GM19452 (cell line): ENCODE measurements at regions not wholly inside any gene's neighbourhood (a gene's known extent, or its start where the extent isn't known, plus 50 kb on each side); places are given as distances from the start of the nearest gene placed in this dataset.
A peak's percentile ranks its signal among the peaks of the same experiment; 100 is the strongest.
"Not testable (repeated sequence)": the region's sequence is repeated elsewhere in the genome, so short reads cannot be mapped to it uniquely, and the experiment has no call there.

Experiments
- ATAC-seq: cut with Tn5 transposase; IDR thresholded peaks from one replicate; pipeline ENCODE4 v1.9.1; 2021; ENCODE audit not compliant: unreplicated experiment

DNA sequence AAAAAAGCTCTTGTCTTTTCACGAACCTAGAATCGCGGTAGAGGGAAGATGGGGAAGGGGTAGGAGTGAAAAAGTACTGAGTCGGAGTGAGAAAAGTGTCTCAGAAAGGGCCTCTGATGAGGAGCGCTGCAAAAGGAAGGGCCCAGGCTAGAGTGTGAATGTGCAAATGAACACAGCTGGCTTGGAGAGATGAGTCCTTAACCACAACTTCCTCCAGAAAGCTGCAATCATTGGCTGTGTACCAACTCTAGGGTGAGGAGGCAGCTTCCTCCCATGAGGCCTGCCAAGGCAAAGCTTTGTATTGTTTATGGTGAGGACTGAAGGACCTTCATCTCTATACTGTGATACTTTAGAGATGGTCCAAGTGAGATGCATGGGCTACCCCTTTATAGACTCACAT lies 566.9 kb upstream of the ANO5 start:
- no peak for ATAC-seq

DNA sequence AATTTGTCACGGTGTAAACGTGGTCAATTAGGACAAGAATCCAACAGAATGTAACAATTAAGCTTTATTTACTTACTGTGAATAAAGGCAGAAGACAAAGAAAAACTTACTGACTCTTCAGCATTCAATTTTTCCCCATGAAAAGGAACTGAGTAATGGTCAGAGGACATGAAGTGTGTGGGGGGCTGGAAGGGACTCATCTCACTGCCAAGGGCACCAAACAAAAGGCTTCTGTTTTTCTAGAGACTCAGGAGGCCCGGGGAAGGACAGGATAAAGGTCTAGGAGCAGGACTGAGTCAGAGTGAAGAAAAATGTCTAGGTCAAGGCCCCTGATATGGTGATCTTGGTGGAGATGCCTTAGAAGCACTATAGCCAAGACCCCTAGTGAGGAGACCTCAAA lies 564.2 kb upstream of the ANO5 start:
- ATAC-seq: no peak

GRCh38 chr11:21630934-21631478 lies 561.9 kb upstream of the ANO5 start:
- ATAC-seq: peak; percentile 55

GRCh38 chr11:21631991-21632390 lies 560.9 kb upstream of the ANO5 start:
- ATAC-seq: no peak

DNA sequence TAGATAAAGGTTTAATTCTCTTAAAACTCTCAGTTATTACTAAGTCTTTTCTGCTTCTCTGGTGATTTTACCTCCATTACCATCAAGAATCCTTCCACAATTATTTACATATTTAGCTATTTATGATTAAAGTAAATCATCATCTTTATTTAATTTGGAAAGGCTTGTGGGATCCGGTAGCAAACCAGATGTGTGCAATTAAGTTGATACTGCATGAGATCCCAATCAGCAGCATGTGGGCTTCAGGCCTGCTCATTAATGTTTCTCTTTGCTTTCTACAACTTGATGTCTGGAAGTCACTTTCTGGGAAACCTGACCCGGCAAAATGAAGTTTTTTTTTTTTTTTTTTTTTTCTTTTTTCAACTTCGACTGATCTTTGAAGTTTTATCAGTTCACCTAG lies 558.4 kb upstream of the ANO5 start:
- ATAC-seq: no peak

GRCh38 chr11:21634956-21635355 lies 557.9 kb upstream of the ANO5 start:
- no peak for ATAC-seq

DNA sequence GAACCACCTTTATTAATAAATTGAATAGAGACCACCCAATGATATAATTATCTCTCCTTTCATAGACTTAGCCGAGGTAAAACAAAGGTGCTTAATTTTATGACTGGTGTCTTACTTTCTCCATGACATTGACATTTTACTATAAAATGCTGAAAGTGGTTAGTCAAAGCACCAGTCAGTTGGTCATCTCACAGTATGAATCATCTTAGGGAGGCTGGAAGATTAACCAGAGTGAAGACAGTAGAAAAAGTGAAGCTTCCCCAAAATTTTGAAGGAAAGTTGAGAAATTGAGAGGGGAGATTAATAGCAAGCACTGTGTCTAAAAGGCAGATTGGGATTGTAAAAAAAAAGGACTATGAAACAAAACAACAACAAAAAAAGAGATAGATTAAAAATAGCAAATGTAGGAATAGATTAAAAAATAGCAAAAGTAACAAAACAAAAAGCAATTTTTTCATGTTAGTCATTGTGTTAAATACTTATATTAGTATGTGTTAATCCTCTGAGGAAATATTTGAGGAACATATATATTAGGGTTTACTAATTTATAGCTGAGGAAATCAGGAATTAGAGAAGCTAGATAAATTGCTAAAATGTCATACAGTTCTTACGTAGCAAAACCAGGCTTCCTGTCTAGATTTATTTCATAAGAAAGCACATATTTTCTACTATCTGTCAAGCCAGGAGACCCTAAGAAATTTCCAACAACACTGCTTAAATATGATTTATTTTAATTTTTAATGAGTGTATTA lies 557.3 kb upstream of the ANO5 start:
- no peak for ATAC-seq

- ATAC-seq: no peak
Measured at GRCh38 chr11:21636561-21636960, 556.3 kb upstream of the ANO5 start.

GRCh38 chr11:21640491-21640890 lies 552.4 kb upstream of the ANO5 start:
- no peak for ATAC-seq

DNA sequence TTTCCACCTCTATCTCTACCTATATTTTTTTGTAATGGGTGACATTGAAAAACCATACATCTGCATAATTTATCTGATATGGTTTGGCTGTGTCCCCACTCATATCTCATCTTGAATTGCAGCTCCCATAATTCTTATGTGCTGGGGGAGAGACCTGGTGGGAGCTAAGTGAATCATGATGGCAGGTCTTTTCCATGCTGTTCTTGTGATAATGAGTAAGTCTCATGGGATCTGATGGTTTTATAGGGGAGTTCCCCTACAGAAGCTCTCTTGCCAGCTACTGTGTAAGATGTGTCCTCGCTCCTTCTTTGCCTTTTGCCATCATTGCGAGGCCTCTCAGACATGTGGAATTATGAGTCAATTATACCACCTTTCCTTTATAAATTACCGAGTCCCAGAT lies 551.0 kb upstream of the ANO5 start:
- no peak for ATAC-seq

- ATAC-seq: no peak
Measured at GRCh38 chr11:21646351-21646750, 546.5 kb upstream of the ANO5 start.

DNA sequence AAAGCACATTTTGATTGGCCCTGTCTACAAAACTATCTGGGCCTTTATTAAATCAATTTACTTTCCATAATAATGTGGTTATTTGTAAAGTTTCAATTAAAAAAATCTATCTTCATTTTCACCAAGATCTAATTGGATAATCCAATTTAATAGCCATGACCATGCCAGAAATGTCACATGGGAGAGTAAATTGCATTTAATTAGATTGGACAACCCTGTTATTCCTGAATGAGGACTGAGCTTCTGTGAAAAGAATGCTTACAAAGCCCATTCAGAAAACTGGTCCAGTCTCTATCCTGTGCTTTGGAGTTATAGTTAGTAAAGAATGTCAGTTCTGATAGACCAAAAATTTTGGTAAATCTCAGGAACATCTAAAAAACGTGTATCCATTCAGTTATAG lies 541.9 kb upstream of the ANO5 start:
- ATAC-seq: no peak

DNA sequence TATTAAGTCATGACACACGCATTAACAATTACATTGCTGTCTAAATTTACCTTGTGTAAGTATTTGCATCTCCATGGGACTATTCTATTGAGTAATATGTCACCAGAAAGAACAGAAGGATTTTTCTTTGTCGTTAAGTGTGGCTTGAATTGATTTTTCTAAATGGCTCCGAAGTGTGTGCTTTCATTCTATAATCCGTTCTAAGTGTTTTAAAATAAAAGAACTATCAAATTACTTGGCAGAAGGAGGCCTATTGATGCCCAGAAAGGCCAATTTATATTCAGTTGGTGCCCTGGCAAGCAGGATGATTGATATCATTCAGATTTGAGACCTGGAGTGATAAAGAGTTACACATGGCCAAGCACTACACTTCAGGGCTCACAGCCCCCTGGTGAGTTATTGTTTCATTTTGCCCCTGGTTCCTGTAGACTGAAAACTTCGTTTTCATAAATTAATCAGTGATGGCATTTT lies 538.9 kb upstream of the ANO5 start:
- no peak for ATAC-seq

GRCh38 chr11:21656065-21656464 lies 536.8 kb upstream of the ANO5 start:
- no peak for ATAC-seq

DNA sequence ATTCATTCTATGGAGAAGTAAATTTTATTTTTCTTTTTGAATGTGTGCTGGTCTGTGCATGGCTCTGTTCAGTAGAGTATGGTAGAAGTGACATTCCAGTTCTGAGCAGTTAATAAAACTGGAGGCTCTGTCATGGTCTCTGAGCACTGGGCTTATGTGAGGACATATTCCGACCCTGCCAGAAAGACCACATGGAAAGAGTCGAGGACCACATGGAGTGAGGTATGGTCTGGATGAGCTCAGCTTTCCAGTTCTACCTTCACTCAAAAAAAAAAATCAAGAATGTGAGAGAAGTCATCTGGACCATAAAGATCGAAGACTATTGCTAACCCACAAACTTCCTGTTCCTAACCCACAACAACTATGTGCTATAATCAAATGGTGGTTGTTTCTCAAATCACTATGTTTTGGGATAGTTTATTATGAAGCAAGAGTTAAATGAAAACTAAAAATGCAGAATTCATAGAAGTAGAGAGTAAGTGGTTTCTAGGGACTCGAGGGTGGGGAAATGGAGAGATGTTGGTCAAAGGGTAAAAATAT lies 534.2 kb upstream of the ANO5 start:
- ATAC-seq: no peak

DNA sequence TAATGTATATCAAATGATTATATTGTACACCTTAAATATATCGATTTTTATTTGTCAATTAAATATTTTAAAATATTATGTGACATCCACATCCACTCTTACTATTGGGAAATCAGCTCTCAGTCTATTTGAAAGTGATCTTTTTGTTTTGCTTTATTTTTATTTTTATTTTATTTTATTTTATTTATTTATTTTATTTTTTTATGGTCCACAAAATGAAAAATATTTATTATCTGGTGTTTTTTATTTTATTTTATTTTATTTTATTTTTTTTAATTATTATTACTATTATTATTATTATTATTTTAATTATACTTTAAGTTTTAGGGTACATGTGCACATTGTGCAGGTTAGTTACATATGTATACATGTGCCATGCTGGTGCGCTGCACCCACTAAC lies 533.5 kb upstream of the ANO5 start:
- ATAC-seq: not testable (repeated sequence)

DNA sequence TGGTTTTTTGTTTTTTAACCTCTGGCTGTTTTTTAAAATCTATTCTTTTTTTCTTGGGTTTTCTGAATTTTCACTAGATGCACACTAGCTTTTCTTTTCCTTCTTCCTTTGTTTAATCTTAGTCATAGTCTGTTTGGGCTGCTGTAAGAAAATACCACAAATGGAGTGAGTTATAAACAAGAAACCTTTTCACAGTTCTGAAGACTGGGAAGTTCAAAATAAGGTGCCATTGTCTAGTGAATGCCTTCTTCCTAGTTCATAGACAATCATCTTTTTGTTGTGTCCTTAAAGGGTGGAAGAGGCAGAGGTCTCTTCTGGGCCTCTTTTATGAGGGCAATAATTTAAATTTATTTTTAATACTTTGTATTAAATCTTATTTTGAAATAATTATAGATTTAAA lies 532.9 kb upstream of the ANO5 start:
- ATAC-seq: no peak

DNA sequence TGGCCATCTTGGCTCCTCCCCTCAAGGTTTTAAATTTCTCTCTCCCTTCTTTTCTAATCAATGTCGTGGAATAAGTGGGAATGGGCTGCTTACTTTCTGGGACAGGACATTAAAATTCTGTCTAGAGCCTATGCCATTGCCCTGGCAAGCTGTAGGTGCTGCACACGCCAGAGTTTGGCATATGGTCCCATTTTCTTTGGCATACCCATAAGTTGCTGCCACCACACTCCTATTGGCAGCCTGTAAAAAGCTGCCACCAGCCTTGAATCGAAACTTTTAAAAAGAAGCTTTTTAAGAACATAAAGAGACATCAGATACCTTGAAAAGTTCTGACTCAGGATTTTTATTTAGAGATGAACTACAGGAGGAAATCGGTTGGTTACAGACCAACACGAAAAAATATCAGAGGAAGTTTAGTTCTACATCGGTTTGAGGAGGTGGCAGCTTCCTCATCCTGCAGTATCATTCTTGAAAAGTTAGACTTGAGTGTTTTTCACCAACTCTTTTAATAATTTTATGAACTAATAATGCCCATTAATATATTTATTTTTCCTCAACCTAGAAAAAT lies 517.8 kb upstream of the ANO5 start:
- no peak for ATAC-seq

DNA sequence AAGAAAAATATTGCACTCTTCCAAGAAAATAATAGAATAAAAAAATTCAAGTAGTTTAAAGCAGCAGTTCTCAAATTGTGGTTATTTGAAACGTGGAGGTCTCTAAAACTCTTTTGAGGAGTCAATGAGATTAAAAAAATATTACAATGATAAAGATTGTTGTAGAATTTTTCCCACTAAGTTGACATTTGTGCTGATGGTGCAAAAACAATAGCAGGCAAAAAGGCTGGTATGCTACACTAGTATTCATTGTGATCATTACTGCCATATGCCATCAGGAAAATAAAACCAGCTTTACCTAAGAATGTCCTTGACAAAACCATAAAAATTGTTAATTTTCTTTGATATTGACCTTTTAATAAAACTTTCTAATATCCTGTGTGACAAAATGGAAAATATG lies 505.2 kb upstream of the ANO5 start:
- ATAC-seq: no peak

- ATAC-seq: no peak
Measured at GRCh38 chr11:21704539-21704938, 488.3 kb upstream of the ANO5 start.

DNA sequence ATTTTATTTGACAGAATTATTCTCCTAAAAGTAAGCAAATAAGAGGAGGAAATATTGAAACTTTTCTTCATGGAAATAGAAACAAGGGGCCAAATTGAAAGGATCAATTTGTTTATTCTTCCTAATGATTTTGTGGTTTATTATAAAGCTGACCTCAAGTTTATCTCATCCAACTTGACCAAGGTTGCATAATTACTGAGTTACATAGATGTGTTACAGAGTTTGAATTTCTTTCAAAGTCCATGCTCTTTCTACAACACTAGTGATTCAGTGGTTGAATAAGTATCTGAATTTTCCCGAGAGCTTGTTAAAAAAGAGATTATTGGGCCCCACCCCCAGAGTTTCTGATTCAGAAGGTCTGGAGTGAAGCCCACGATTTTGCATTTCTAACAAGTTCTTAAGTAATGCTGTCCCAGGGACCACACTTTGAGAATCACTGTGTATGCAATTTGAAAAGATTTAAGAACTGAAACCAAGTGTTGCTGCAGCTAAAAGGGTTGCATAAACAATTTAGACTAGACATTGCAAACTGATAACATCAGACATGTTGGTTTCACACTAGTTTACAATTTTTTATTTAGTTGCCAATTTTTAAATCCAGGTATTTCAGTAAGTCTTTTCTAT lies 485.7 kb upstream of the ANO5 start:
- no peak for ATAC-seq

- no peak for ATAC-seq
Measured at GRCh38 chr11:21710809-21711208, 482.1 kb upstream of the ANO5 start.
